ENCODE measurements at regions not wholly inside any gene's neighbourhood (a gene's known extent, or its start where the extent isn't known, plus 50 kb on each side); places are given as distances from the start of the nearest gene placed in this dataset.

- no CpG with 5 or more reads among the region's 3 CpGs for WGBS (ENCODE audit: extremely low coverage, insufficient coverage, insufficient read length)
- no peak overlapping the region for H3K14ac ChIP-seq (ENCODE audit: low read length)
- H2AK5ac ChIP-seq (ENCODE audit: low read length), result no peak overlapping the region
- H3K27me3 ChIP-seq (ENCODE audit: insufficient read depth, low read length), result no peaks in the 10 kb centered on the region
- H4K91ac ChIP-seq (ENCODE audit: low read depth, low read length), result no peak overlapping the region
- H3K9me3 ChIP-seq (ENCODE audit: insufficient read depth, low read depth, low read length), result peaks cover under 1% of the 10 kb centered on the region
- H3K9ac ChIP-seq (ENCODE audit: low read length), result no peak overlapping the region
- no peak overlapping the region for H4K12ac ChIP-seq (ENCODE audit: low read depth, low read length)
- no peak overlapping the region for H3K23ac ChIP-seq (ENCODE audit: low read length)
- H3K4me3 ChIP-seq (ENCODE audit: low read depth, low read length), result no peak overlapping the region
- no peak overlapping the region for H3K4me2 ChIP-seq (ENCODE audit: low read length)
- no peak overlapping the region for H2AFZ ChIP-seq (ENCODE audit: insufficient read depth, low read length, poor library complexity)
- H3K4me1 ChIP-seq (ENCODE audit: control insufficient read depth in 1 of 2, insufficient read depth in 2 of 2, low read length in 2 of 2), result no peaks in the 10 kb centered on the region
- no peak overlapping the region for H3K18ac ChIP-seq (ENCODE audit: low read length)
- no peak overlapping the region for H4K8ac ChIP-seq (ENCODE audit: low read depth, low read length)
- DNase-seq, result no peak
- no peaks in the 10 kb centered on the region for H3K79me1 ChIP-seq (ENCODE audit: low read length)
- peaks cover 0 to 2% of the 10 kb centered on the region in 2 experiments for H3K36me3 ChIP-seq (ENCODE audit: control insufficient read depth in 1 of 2, insufficient read depth in 2 of 2, low read length in 2 of 2)
- no peak overlapping the region for H2BK5ac ChIP-seq (ENCODE audit: low read depth, low read length, poor library complexity)
- H3K27ac ChIP-seq (ENCODE audit: low read depth, low read length), result no peak overlapping the region
- no peaks in the 10 kb centered on the region for H3K79me2 ChIP-seq (ENCODE audit: control insufficient read depth, insufficient read depth, low read length, poor library complexity)
- H2BK12ac ChIP-seq (ENCODE audit: low read length), result no peak overlapping the region
- no peak overlapping the region for H3K4ac ChIP-seq (ENCODE audit: low read depth, low read length)
- no peak overlapping the region for H2BK120ac ChIP-seq (ENCODE audit: insufficient read depth, low read length, poor library complexity)
Measured at GRCh38 chr15:46014532-46014931, 379.7 kb downstream of the SQOR start.

GRCh38 chr15:46034755-46035154 is 399.9 kb downstream of the SQOR start:
- Histone ChIP-seq H3K4me3 (ENCODE audit: low read depth, low read length) (no peak overlapping the region), H2BK120ac (ENCODE audit: insufficient read depth, low read length, poor library complexity) (no peak overlapping the region), H3K4me2 (ENCODE audit: low read length) (no peak overlapping the region), H2BK5ac (ENCODE audit: low read depth, low read length, poor library complexity) (no peak overlapping the region), H4K91ac (ENCODE audit: low read depth, low read length) (no peak overlapping the region), H2AFZ (ENCODE audit: insufficient read depth, low read length, poor library complexity) (no peak overlapping the region), H3K9ac (ENCODE audit: low read length) (no peak overlapping the region), H4K8ac (ENCODE audit: low read depth, low read length) (no peak overlapping the region), H2AK5ac (ENCODE audit: low read length) (no peak overlapping the region), H3K4me1 (ENCODE audit: control insufficient read depth in 1 of 2, insufficient read depth in 2 of 2, low read length in 2 of 2) (no peaks in the 10 kb centered on the region), H3K27ac (ENCODE audit: low read depth, low read length) (no peak overlapping the region), H3K36me3 (ENCODE audit: control insufficient read depth in 1 of 2, insufficient read depth in 2 of 2, low read length in 2 of 2) (no peaks in the 10 kb centered on the region), H3K79me2 (ENCODE audit: control insufficient read depth, insufficient read depth, low read length, poor library complexity) (no peaks in the 10 kb centered on the region), H2BK12ac (ENCODE audit: low read length) (no peak overlapping the region), H3K9me3 (ENCODE audit: insufficient read depth, low read depth, low read length) (no peaks in the 10 kb centered on the region), H3K18ac (ENCODE audit: low read length) (no peak overlapping the region), H3K79me1 (ENCODE audit: low read length) (no peaks in the 10 kb centered on the region), H3K23ac (ENCODE audit: low read length) (no peak overlapping the region), H3K4ac (ENCODE audit: low read depth, low read length) (no peak overlapping the region), H4K12ac (ENCODE audit: low read depth, low read length) (no peak overlapping the region), H3K27me3 (ENCODE audit: insufficient read depth, low read length) (peaks cover 4% of the 10 kb centered on the region), H3K14ac (ENCODE audit: low read length) (no peak overlapping the region)
- WGBS (ENCODE audit: extremely low coverage, insufficient coverage, insufficient read length), result no CpG with 5 or more reads among the region's 2 CpGs
- DNase-seq, result no peak

GRCh38 chr15:46039703-46040102 is 404.9 kb downstream of the SQOR start:
- Histone ChIP-seq H4K91ac (ENCODE audit: low read depth, low read length) (no peak overlapping the region), H3K27me3 (ENCODE audit: insufficient read depth, low read length) (no peaks in the 10 kb centered on the region), H2BK12ac (ENCODE audit: low read length) (no peak overlapping the region), H3K18ac (ENCODE audit: low read length) (no peak overlapping the region), H3K9me3 (ENCODE audit: insufficient read depth, low read depth, low read length) (no peaks in the 10 kb centered on the region), H4K12ac (ENCODE audit: low read depth, low read length) (no peak overlapping the region), H2AK5ac (ENCODE audit: low read length) (no peak overlapping the region), H3K9ac (ENCODE audit: low read length) (no peak overlapping the region), H3K4me2 (ENCODE audit: low read length) (no peak overlapping the region), H3K79me2 (ENCODE audit: control insufficient read depth, insufficient read depth, low read length, poor library complexity) (no peaks in the 10 kb centered on the region), H3K27ac (ENCODE audit: low read depth, low read length) (no peak overlapping the region), H2AFZ (ENCODE audit: insufficient read depth, low read length, poor library complexity) (no peak overlapping the region), H3K23ac (ENCODE audit: low read length) (no peak overlapping the region), H3K4ac (ENCODE audit: low read depth, low read length) (no peak overlapping the region), H3K4me1 (ENCODE audit: control insufficient read depth in 1 of 2, insufficient read depth in 2 of 2, low read length in 2 of 2) (no peaks in the 10 kb centered on the region), H2BK120ac (ENCODE audit: insufficient read depth, low read length, poor library complexity) (no peak overlapping the region), H3K14ac (ENCODE audit: low read length) (no peak overlapping the region), H3K4me3 (ENCODE audit: low read depth, low read length) (no peak overlapping the region), H3K36me3 (ENCODE audit: control insufficient read depth in 1 of 2, insufficient read depth in 2 of 2, low read length in 2 of 2) (no peaks in the 10 kb centered on the region), H2BK5ac (ENCODE audit: low read depth, low read length, poor library complexity) (no peak overlapping the region), H4K8ac (ENCODE audit: low read depth, low read length) (no peak overlapping the region), H3K79me1 (ENCODE audit: low read length) (no peaks in the 10 kb centered on the region)
- no peak for DNase-seq
- WGBS (ENCODE audit: extremely low coverage, insufficient coverage, insufficient read length), result no CpG with 5 or more reads among the region's 4 CpGs

- H3K79me2 ChIP-seq (ENCODE audit: control insufficient read depth, insufficient read depth, low read length, poor library complexity), result no peaks in the 10 kb centered on the region
- no peak overlapping the region for H2BK12ac ChIP-seq (ENCODE audit: low read length)
- no peak overlapping the region for H3K27ac ChIP-seq (ENCODE audit: low read depth, low read length)
- H2AK5ac ChIP-seq (ENCODE audit: low read length), result no peak overlapping the region
- H3K4me1 ChIP-seq (ENCODE audit: control insufficient read depth in 1 of 2, insufficient read depth in 2 of 2, low read length in 2 of 2), result no peaks in the 10 kb centered on the region
- no peak overlapping the region for H3K4ac ChIP-seq (ENCODE audit: low read depth, low read length)
- no peak overlapping the region for H2AFZ ChIP-seq (ENCODE audit: insufficient read depth, low read length, poor library complexity)
- no peaks in the 10 kb centered on the region for H3K27me3 ChIP-seq (ENCODE audit: insufficient read depth, low read length)
- no peaks in the 10 kb centered on the region for H3K79me1 ChIP-seq (ENCODE audit: low read length)
- H3K14ac ChIP-seq (ENCODE audit: low read length), result no peak overlapping the region
- no peak overlapping the region for H3K4me2 ChIP-seq (ENCODE audit: low read length)
- no peak overlapping the region for H2BK120ac ChIP-seq (ENCODE audit: insufficient read depth, low read length, poor library complexity)
- H4K12ac ChIP-seq (ENCODE audit: low read depth, low read length), result no peak overlapping the region
- no peak overlapping the region for H4K8ac ChIP-seq (ENCODE audit: low read depth, low read length)
- H3K18ac ChIP-seq (ENCODE audit: low read length), result no peak overlapping the region
- no peak overlapping the region for H3K4me3 ChIP-seq (ENCODE audit: low read depth, low read length)
- no peak overlapping the region for H4K91ac ChIP-seq (ENCODE audit: low read depth, low read length)
- H2BK5ac ChIP-seq (ENCODE audit: low read depth, low read length, poor library complexity), result no peak overlapping the region
- no peaks in the 10 kb centered on the region for H3K36me3 ChIP-seq (ENCODE audit: control insufficient read depth in 1 of 2, insufficient read depth in 2 of 2, low read length in 2 of 2)
- no CpG with 5 or more reads among the region's 5 CpGs for WGBS (ENCODE audit: extremely low coverage, insufficient coverage, insufficient read length)
- H3K9ac ChIP-seq (ENCODE audit: low read length), result no peak overlapping the region
- H3K23ac ChIP-seq (ENCODE audit: low read length), result no peak overlapping the region
- no peaks in the 10 kb centered on the region for H3K9me3 ChIP-seq (ENCODE audit: insufficient read depth, low read depth, low read length)
- no peak for DNase-seq
Measured at GRCh38 chr15:46041905-46042304, 407.1 kb downstream of the SQOR start.
